ENCODE measurements at regions not wholly inside any gene's neighbourhood (a gene's known extent, or its start where the extent isn't known, plus 50 kb on each side); places are given as distances from the start of the nearest gene placed in this dataset.

DNA sequence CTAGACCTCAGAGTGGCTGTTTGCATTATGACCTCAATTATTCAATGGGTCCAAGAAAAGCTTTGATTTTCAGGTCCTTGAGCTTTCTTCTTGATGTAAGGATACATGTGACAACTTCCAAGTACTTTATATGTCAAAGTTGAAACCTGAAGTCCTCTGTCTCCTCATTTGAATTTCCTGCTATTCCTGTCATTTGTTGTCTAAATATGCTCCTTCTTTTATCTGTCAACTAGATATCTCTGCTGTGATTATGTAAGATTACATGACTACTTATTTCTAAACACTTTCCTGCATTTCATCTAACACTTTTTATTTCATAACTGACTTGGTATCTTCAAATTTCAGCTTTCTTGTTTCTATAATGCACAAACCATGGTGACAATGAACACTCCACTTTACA lies 670.0 kb upstream of the FAM174A start:
- no peak overlapping the region for H3K4me2 ChIP-seq (ENCODE audit: insufficient read depth, low read length)
- no peak overlapping the region for H2AFZ ChIP-seq (ENCODE audit: low read length)
- no peak for DNase-seq (ENCODE audit: insufficient read length, low spot score, missing footprints)
- no peaks in the 10 kb centered on the region for H3K4me1 ChIP-seq (ENCODE audit: insufficient read depth, low read length)
- H3K9me3 ChIP-seq (ENCODE audit: low read depth, low read length), result peaks cover 2% of the 10 kb centered on the region
- H4K20me1 ChIP-seq (ENCODE audit: insufficient read depth, low read length), result no peaks in the 10 kb centered on the region
- H3K27me3 ChIP-seq (ENCODE audit: insufficient read depth, low read length), result no peaks in the 10 kb centered on the region
- TF ChIP-seq, protein P1, sequence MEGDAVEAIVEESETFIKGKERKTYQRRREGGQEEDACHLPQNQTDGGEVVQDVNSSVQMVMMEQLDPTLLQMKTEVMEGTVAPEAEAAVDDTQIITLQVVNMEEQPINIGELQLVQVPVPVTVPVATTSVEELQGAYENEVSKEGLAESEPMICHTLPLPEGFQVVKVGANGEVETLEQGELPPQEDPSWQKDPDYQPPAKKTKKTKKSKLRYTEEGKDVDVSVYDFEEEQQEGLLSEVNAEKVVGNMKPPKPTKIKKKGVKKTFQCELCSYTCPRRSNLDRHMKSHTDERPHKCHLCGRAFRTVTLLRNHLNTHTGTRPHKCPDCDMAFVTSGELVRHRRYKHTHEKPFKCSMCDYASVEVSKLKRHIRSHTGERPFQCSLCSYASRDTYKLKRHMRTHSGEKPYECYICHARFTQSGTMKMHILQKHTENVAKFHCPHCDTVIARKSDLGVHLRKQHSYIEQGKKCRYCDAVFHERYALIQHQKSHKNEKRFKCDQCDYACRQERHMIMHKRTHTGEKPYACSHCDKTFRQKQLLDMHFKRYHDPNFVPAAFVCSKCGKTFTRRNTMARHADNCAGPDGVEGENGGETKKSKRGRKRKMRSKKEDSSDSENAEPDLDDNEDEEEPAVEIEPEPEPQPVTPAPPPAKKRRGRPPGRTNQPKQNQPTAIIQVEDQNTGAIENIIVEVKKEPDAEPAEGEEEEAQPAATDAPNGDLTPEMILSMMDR (IDR thresholded peaks at IDR 0.05; ENCODE audit: extremely low read depth, low read depth, low read length), result no peak
- no peak overlapping the region for H3K27ac ChIP-seq (ENCODE audit: low read depth, low read length)
- H3K36me3 ChIP-seq (ENCODE audit: insufficient read depth, low read length), result no peaks in the 10 kb centered on the region
- H3K79me2 ChIP-seq (ENCODE audit: insufficient read depth, low read length), result no peaks in the 10 kb centered on the region
- H3K4me3 ChIP-seq (ENCODE audit: insufficient read depth, low read length), result no peak overlapping the region

DNA sequence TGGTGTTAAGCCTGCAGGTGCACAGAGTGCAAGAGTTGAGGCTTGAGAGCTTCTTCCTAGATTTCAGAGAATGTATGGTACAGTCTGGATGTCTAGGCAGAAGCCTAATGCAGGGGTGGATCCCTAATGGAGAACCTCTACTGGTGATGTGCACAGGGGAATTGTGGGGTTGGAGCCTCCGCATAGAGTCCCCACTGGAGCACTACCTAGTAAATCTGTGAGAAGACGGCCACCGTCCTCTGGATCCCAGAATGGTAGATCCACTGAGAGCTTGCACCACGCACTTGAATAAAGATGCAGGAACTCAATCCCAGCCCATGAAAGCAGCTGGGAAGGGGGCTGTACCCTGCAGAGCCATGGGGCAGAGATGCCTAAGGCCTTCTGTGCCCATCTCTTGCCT lies 699.4 kb upstream of the FAM174A start:
- Histone ChIP-seq H3K36me3 (ENCODE audit: insufficient read depth, low read length) (no peaks in the 10 kb centered on the region), H4K20me1 (ENCODE audit: insufficient read depth, low read length) (no peaks in the 10 kb centered on the region), H3K27me3 (ENCODE audit: insufficient read depth, low read length) (no peaks in the 10 kb centered on the region), H3K79me2 (ENCODE audit: insufficient read depth, low read length) (no peaks in the 10 kb centered on the region), H3K9me3 (ENCODE audit: low read depth, low read length) (peaks cover 2% of the 10 kb centered on the region), H3K27ac (ENCODE audit: low read depth, low read length) (no peak overlapping the region), H2AFZ (ENCODE audit: low read length) (no peak overlapping the region), H3K4me2 (ENCODE audit: insufficient read depth, low read length) (no peak overlapping the region), H3K4me3 (ENCODE audit: insufficient read depth, low read length) (no peak overlapping the region), H3K4me1 (ENCODE audit: insufficient read depth, low read length) (no peaks in the 10 kb centered on the region)
- no peak for DNase-seq (ENCODE audit: insufficient read length, low spot score, missing footprints)
- TF ChIP-seq, protein P1 (IDR thresholded peaks at IDR 0.05; ENCODE audit: extremely low read depth, low read depth, low read length), result no peak

DNA sequence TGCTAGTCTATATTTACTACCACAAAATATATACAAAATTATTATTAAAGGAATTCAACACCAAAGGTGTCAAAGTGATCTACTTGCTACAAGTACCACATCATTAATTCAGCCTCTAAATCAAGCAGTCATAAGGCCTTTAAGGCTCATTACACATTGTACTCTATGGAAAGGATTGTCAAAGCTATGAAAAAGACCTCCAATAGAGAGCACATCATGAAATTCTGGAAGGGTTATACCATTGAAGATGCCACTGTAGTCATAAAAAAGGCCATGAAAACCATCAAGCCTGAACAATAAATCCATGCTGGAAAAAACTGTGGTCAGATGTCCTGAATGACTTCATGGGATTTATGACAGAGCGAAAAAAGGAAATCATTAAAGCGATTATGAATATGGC lies 708.0 kb upstream of the FAM174A start:
- Histone ChIP-seq H3K27me3 (ENCODE audit: insufficient read depth, low read length) (no peaks in the 10 kb centered on the region), H3K4me3 (ENCODE audit: insufficient read depth, low read length) (no peak overlapping the region), H2AFZ (ENCODE audit: low read length) (no peak overlapping the region), H3K36me3 (ENCODE audit: insufficient read depth, low read length) (no peaks in the 10 kb centered on the region), H3K9me3 (ENCODE audit: low read depth, low read length) (no peaks in the 10 kb centered on the region), H4K20me1 (ENCODE audit: insufficient read depth, low read length) (no peaks in the 10 kb centered on the region), H3K79me2 (ENCODE audit: insufficient read depth, low read length) (no peaks in the 10 kb centered on the region), H3K4me1 (ENCODE audit: insufficient read depth, low read length) (no peaks in the 10 kb centered on the region), H3K4me2 (ENCODE audit: insufficient read depth, low read length) (no peak overlapping the region), H3K27ac (ENCODE audit: low read depth, low read length) (no peak overlapping the region)
- TF ChIP-seq, protein P1 (IDR thresholded peaks at IDR 0.05; ENCODE audit: extremely low read depth, low read depth, low read length), result no peak
- no peak for DNase-seq (ENCODE audit: insufficient read length, low spot score, missing footprints)

DNA sequence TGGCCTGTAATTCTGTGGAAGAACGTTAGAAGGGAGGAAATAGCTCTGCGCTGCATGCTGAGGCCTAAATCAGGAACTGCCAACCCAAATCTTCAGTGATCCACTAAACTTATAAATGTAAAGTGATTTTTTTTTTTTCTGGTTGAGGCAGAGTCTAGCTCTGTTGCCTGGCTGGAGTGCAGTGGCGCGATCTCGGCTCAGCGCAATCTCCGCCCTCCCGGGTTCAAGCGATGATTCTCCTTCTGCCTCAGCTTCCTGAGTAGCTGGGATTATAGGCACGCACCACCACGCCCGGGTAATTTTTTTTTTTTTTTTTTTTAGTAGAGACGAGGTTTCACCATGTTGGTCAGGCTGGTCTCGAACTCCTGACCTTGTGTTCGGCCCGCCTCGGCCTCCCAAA lies 717.4 kb upstream of the FAM174A start:
- Histone ChIP-seq H3K4me1 (ENCODE audit: insufficient read depth, low read length) (no peaks in the 10 kb centered on the region), H3K4me3 (ENCODE audit: insufficient read depth, low read length) (no peak overlapping the region), H2AFZ (ENCODE audit: low read length) (no peak overlapping the region), H3K4me2 (ENCODE audit: insufficient read depth, low read length) (no peak overlapping the region), H4K20me1 (ENCODE audit: insufficient read depth, low read length) (no peaks in the 10 kb centered on the region), H3K9me3 (ENCODE audit: low read depth, low read length) (no peaks in the 10 kb centered on the region), H3K27ac (ENCODE audit: low read depth, low read length) (no peak overlapping the region), H3K27me3 (ENCODE audit: insufficient read depth, low read length) (no peaks in the 10 kb centered on the region), H3K79me2 (ENCODE audit: insufficient read depth, low read length) (no peaks in the 10 kb centered on the region), H3K36me3 (ENCODE audit: insufficient read depth, low read length) (no peaks in the 10 kb centered on the region)
- TF ChIP-seq, protein P1 (IDR thresholded peaks at IDR 0.05; ENCODE audit: extremely low read depth, low read depth, low read length), result no peak
- no peak for DNase-seq (ENCODE audit: insufficient read length, low spot score, missing footprints)
